ENCODE measurements at regions not wholly inside any gene's neighbourhood (a gene's known extent, or its start where the extent isn't known, plus 50 kb on each side); places are given as distances from the start of the nearest gene placed in this dataset.
"Not testable (repeated sequence)": the region's sequence is repeated elsewhere in the genome, so short reads cannot be mapped to it uniquely, and the experiment has no call there.

DNA sequence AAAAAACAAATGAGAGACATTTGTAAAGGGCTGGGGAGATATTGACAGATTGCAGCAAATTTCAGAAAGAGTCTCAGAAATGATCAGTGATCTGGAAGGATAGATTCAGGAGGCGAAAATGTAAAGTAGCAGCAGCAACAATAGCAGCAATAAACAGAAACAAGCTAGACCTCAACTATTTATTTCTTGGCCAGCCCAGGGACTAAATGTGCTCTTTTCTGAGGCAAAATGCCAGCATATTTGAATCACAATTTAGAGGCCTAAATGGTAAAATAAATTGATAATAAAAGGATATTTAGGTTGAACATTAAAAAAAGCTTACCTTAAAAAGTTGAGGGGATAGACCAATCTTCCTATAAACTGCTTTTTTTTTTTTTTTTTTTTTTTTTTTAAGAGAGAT, 134.6 kb upstream of the ITGB1 start:
- H3K4me1 ChIP-seq (ENCODE audit: control insufficient read depth, insufficient read depth, low read length) = peaks cover 2% of the 10 kb centered on the region
- H3K9me3 ChIP-seq (replicated peaks; ENCODE audit: control insufficient read depth, low read depth, low read length) = peaks cover 8% of the 10 kb centered on the region
- H3K4me3 ChIP-seq (ENCODE audit: low read length) = no peak overlapping the region
- no CpG with 5 or more reads among the region's 1 CpG for WGBS (ENCODE audit: insufficient coverage)
- no peaks in the 10 kb centered on the region for H3K27me3 ChIP-seq (ENCODE audit: control insufficient read depth, insufficient read depth, low read length)
- peak; percentile 68 for DNase-seq
- H3K27ac ChIP-seq (ENCODE audit: low read length) = no peak overlapping the region
- no peaks in the 10 kb centered on the region for H3K36me3 ChIP-seq (ENCODE audit: control insufficient read depth, insufficient read depth, low read length)

DNA sequence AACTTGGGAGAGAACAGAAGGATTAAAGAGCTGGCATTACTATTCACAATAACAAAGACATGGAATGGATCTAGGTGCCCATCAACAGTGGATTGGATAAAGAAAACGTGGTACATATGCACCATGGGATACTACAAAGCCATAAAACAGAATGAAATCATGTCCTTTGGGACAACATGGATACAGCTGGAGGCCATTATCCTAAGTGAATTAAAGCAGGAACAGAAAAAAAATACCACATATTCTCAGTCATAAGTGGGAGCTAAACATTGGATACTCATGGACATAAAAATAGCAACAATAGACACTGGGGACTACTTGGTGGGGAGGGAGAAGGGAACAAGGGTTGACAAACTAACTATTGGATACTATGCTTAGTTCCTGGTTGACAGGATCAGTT, 133.2 kb upstream of the ITGB1 start:
- Histone ChIP-seq H3K27ac (ENCODE audit: low read length) (no peak overlapping the region), H3K27me3 (ENCODE audit: control insufficient read depth, insufficient read depth, low read length) (no peaks in the 10 kb centered on the region), H3K36me3 (ENCODE audit: control insufficient read depth, insufficient read depth, low read length) (no peaks in the 10 kb centered on the region), H3K4me3 (ENCODE audit: low read length) (no peak overlapping the region), H3K4me1 (ENCODE audit: control insufficient read depth, insufficient read depth, low read length) (peaks cover 2% of the 10 kb centered on the region), H3K9me3 (replicated peaks; ENCODE audit: control insufficient read depth, low read depth, low read length) (peaks cover 8% of the 10 kb centered on the region)
- WGBS (ENCODE audit: insufficient coverage) = no CpG with 5 or more reads among the region's 1 CpG
- DNase-seq = peak; percentile 62

DNA sequence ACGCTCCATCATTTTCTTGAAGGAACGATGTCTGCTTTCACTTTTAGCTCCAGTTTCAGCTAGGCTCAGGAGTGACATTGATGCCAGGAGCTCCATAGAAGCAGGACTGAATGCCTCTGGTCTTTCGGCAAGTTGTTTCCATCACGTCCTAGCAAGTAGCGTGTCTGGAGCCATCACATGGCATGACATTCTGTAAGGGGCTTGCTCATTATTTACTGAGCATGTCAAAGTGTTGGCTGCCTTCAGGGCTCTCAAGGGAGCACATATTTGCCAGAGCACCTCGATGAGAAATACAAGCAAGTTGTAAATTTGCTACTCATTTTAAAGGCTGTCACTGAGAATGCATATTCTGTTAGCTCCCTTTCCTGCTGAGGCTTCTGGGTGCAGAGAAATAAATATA, 131.0 kb upstream of the ITGB1 start:
- Histone ChIP-seq H3K27ac (ENCODE audit: low read length) (no peak overlapping the region), H3K4me3 (ENCODE audit: low read length) (no peak overlapping the region), H3K4me1 (ENCODE audit: control insufficient read depth, insufficient read depth, low read length) (peaks cover 2% of the 10 kb centered on the region), H3K9me3 (replicated peaks; ENCODE audit: control insufficient read depth, low read depth, low read length) (no peaks in the 10 kb centered on the region), H3K36me3 (ENCODE audit: control insufficient read depth, insufficient read depth, low read length) (no peaks in the 10 kb centered on the region), H3K27me3 (ENCODE audit: control insufficient read depth, insufficient read depth, low read length) (no peaks in the 10 kb centered on the region)
- WGBS (ENCODE audit: insufficient coverage) = 86% methylated on average over 5 of the region's 6 CpGs
- DNase-seq = no peak

DNA sequence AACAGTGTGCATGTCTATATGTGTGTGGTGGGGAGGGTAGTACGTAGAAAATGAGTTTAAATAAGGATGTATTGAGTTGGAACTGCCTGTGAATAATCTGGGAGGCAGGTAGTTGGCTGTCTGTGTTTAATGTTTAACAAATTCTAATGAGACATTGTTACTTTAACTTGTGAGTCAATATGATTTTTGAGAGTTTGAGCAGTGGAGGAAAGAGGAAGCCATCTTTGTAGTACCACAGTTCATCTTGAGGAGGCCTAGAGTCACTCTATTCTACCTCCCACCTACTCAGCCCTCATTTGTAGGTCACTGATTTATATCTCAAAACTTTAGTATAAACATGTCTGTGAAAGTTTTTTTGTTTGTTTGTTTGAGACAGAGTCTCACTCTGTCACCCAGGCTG, 129.9 kb upstream of the ITGB1 start:
- DNase-seq = no peak
- no peak overlapping the region for H3K27ac ChIP-seq (ENCODE audit: low read length)
- 63% methylated on average over 1 of the region's 1 CpG for WGBS (ENCODE audit: insufficient coverage)
- H3K4me1 ChIP-seq (ENCODE audit: control insufficient read depth, insufficient read depth, low read length) = peaks cover 2% of the 10 kb centered on the region
- H3K4me3 ChIP-seq (ENCODE audit: low read length) = no peak overlapping the region
- no peaks in the 10 kb centered on the region for H3K27me3 ChIP-seq (ENCODE audit: control insufficient read depth, insufficient read depth, low read length)
- H3K9me3 ChIP-seq (replicated peaks; ENCODE audit: control insufficient read depth, low read depth, low read length) = no peaks in the 10 kb centered on the region
- no peaks in the 10 kb centered on the region for H3K36me3 ChIP-seq (ENCODE audit: control insufficient read depth, insufficient read depth, low read length)

DNA sequence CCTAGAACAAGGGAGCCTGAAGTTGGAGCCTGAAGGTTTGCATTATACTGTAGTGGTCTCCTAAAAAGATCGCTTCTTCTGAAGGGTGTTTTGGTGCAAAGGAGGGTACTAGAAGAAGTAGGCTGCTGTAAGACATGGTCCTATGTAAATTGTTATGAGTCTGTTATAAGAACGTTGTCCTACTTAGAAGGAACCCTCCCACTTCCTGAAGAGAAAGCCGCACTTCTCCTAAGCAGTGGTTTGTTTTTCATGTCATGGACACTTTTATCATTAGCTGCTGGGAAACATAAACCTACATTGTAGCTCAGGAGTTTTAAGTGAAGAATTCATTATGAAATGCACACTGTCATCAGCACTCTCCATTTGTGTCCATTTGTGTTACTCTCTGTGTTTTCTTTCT, 129.1 kb upstream of the ITGB1 start:
- DNase-seq = no peak
- WGBS (ENCODE audit: insufficient coverage) = no CpG with 5 or more reads among the region's 3 CpGs
- Histone ChIP-seq H3K36me3 (ENCODE audit: control insufficient read depth, insufficient read depth, low read length) (no peaks in the 10 kb centered on the region), H3K27ac (ENCODE audit: low read length) (no peak overlapping the region), H3K4me1 (ENCODE audit: control insufficient read depth, insufficient read depth, low read length) (peaks cover under 1% of the 10 kb centered on the region), H3K9me3 (replicated peaks; ENCODE audit: control insufficient read depth, low read depth, low read length) (no peaks in the 10 kb centered on the region), H3K27me3 (ENCODE audit: control insufficient read depth, insufficient read depth, low read length) (no peaks in the 10 kb centered on the region), H3K4me3 (ENCODE audit: low read length) (no peak overlapping the region)

DNA sequence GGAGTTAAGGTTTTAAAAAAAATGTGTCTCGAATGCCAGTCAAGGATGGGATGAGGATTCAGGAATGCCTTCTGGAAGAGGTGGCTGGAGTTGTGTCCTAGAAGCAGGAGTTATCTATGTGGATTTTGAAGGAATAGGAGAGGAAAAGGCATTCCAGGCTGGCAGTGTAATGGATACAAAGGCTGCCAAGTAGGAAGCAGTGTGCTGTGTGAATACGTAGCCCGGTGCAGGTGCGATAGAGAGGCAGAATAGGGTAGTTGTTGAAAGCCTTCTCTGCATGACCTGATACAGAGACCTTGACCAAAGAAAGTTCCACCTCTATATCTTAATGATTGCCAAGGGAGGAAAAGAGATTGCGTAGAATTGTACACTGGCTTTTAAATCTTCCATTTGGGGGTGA, 128.1 kb upstream of the ITGB1 start:
- Histone ChIP-seq H3K4me1 (ENCODE audit: control insufficient read depth, insufficient read depth, low read length) (no peaks in the 10 kb centered on the region), H3K27ac (ENCODE audit: low read length) (no peak overlapping the region), H3K9me3 (replicated peaks; ENCODE audit: control insufficient read depth, low read depth, low read length) (no peaks in the 10 kb centered on the region), H3K4me3 (ENCODE audit: low read length) (no peak overlapping the region), H3K27me3 (ENCODE audit: control insufficient read depth, insufficient read depth, low read length) (no peaks in the 10 kb centered on the region), H3K36me3 (ENCODE audit: control insufficient read depth, insufficient read depth, low read length) (no peaks in the 10 kb centered on the region)
- no peak for DNase-seq
- 92% methylated on average over 1 of the region's 5 CpGs for WGBS (ENCODE audit: insufficient coverage)

DNA sequence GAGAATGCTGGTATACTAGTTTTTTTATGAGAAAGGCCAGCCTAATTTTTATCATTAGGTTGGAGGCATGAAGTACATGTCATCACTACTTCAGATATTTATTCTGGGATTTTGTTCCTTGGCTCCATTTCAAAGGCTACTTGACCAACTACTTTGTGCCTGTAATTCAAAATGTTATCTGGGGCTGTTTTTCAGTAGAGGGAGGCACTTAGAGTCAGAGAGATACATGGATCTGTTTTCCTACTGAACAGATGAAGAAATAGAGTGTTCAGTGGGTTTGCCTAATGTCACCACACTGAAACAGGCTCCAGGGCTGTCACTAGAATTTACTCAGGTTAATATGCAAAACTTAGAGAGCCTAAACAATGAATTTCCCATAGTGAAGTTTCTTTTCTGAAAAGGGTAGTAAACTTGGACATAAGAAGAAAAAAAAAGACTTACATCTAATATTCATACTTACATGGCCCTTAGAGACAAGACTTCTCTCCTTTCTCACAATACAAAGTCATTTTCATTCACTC, 127.3 kb upstream of the ITGB1 start:
- H3K4me3 ChIP-seq (ENCODE audit: low read length) = no peak overlapping the region
- H3K27ac ChIP-seq (ENCODE audit: low read length) = no peak overlapping the region
- H3K27me3 ChIP-seq (ENCODE audit: control insufficient read depth, insufficient read depth, low read length) = no peaks in the 10 kb centered on the region
- H3K36me3 ChIP-seq (ENCODE audit: control insufficient read depth, insufficient read depth, low read length) = no peaks in the 10 kb centered on the region
- H3K4me1 ChIP-seq (ENCODE audit: control insufficient read depth, insufficient read depth, low read length) = no peaks in the 10 kb centered on the region
- DNase-seq = no peak
- H3K9me3 ChIP-seq (replicated peaks; ENCODE audit: control insufficient read depth, low read depth, low read length) = no peaks in the 10 kb centered on the region

DNA sequence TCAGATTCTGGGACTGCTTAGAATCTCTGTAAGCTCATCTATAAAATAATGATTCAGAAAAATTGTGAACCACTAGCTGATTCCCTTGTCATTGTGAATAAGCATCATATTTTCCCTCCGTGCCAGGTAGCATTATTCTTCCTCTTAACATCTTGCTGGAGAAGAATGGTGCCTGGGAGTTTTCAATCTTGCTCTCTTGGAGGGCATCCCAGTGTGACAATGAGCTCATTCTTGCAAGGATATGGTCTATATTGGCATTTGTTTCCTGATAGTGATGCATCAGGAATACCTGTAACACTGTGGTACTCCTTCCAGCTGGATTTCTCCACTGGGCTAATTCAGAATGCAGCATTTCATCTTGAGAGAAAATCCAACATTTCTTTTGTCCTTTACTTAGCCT, 126.4 kb upstream of the ITGB1 start:
- DNase-seq = no peak
- WGBS (ENCODE audit: insufficient coverage) = no CpG with 5 or more reads among the region's 1 CpG

DNA sequence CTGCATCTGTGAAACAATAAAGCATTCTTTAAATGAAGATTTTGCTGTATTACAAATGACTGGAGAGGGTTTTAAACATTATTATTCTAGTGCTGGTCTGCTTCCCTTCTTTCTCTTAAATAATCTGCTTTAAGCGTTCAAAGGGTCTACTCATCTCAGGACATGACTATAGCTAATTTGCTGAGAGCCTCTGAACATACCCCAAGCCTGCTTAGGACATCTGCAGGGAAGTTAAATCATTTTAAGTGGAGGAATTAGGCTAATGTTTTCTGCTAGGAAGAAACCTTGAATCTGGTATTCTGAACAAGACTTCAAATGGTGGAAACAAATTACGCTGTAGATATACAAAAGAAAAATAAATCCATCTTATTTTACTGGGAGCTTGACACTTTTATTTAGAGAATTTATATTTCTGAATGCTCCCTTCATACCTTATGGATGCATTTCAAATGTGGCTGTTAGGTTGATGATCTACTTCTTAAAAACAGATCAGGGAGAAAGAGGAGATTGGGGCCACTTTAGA, 124.4 kb upstream of the ITGB1 start:
- Histone ChIP-seq H3K4me3 (ENCODE audit: low read length) (no peak overlapping the region), H3K27me3 (ENCODE audit: control insufficient read depth, insufficient read depth, low read length) (no peaks in the 10 kb centered on the region), H3K4me1 (ENCODE audit: control insufficient read depth, insufficient read depth, low read length) (no peaks in the 10 kb centered on the region), H3K27ac (ENCODE audit: low read length) (no peak overlapping the region), H3K9me3 (replicated peaks; ENCODE audit: control insufficient read depth, low read depth, low read length) (peaks cover 2% of the 10 kb centered on the region), H3K36me3 (ENCODE audit: control insufficient read depth, insufficient read depth, low read length) (no peaks in the 10 kb centered on the region)
- DNase-seq = no peak
- no CpG with 5 or more reads among the region's 2 CpGs for whole genome bisulfite sequencing (ENCODE audit: insufficient coverage)

More for the DNA sequence above, 126.4 kb upstream of the ITGB1 start:
- H3K27me3 ChIP-seq (ENCODE audit: control insufficient read depth, insufficient read depth, low read length) = no peaks in the 10 kb centered on the region
- no peaks in the 10 kb centered on the region for H3K9me3 ChIP-seq (replicated peaks; ENCODE audit: control insufficient read depth, low read depth, low read length)
- H3K4me1 ChIP-seq (ENCODE audit: control insufficient read depth, insufficient read depth, low read length) = no peaks in the 10 kb centered on the region
- no peak overlapping the region for H3K4me3 ChIP-seq (ENCODE audit: low read length)
- no peak overlapping the region for H3K27ac ChIP-seq (ENCODE audit: low read length)
- no peaks in the 10 kb centered on the region for H3K36me3 ChIP-seq (ENCODE audit: control insufficient read depth, insufficient read depth, low read length)

DNA sequence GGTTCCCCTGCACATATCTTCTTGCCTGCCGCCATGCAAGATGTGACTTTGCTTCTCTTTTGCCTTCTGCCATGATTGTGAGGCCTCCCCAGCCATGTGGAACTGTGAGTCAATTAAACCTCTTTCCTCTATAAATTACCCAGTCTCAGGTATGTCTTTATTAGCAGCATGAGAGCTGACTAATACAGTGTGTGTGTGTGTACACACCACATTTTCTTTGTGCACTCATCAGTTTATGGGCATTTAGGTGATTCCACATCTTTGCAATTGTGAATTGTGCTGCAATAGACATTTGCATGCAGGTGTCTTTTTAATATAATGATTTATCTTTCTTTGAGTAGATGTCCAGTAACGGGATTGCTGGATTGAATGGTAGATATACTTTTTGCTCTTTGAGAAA, 122.4 kb upstream of the ITGB1 start:
- no CpG with 5 or more reads among the region's 2 CpGs for WGBS (ENCODE audit: insufficient coverage)

DNA sequence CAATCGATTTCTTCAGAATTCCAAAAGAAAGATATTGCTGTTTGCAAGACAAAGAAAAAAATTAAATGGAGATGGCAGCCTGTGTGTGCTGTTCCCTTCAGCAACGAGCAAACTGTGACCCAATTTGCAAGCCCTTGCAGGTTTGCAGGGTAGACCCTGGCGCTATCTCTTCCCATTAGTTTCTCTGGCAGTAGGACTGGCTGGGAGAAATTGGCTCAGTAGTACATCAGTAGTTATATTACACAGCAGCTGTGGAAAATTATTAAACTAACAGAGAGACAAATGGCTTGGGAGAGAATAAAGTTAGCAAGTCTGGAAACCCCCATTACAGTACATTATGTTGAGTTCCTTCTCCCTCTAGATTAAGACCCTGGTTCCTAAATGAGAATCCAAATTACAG, 116.4 kb upstream of the ITGB1 start:
- DNase-seq = peak; percentile 80
- Histone ChIP-seq H3K27me3 (ENCODE audit: control insufficient read depth, insufficient read depth, low read length) (no peaks in the 10 kb centered on the region), H3K36me3 (ENCODE audit: control insufficient read depth, insufficient read depth, low read length) (no peaks in the 10 kb centered on the region), H3K9me3 (replicated peaks; ENCODE audit: control insufficient read depth, low read depth, low read length) (peaks cover 4% of the 10 kb centered on the region), H3K4me1 (ENCODE audit: control insufficient read depth, insufficient read depth, low read length) (peaks cover 10% of the 10 kb centered on the region), H3K27ac (ENCODE audit: low read length) (peak overlapping the region; percentile 47), H3K4me3 (ENCODE audit: low read length) (no peak overlapping the region)
- 57% methylated on average over 1 of the region's 3 CpGs for WGBS (ENCODE audit: insufficient coverage)

More for the DNA sequence above, 122.4 kb upstream of the ITGB1 start:
- not testable (repeated sequence) for H3K9me3 ChIP-seq (replicated peaks; ENCODE audit: control insufficient read depth, low read depth, low read length); H3K4me1 ChIP-seq (ENCODE audit: control insufficient read depth, insufficient read depth, low read length); DNase-seq; H3K36me3 ChIP-seq (ENCODE audit: control insufficient read depth, insufficient read depth, low read length); H3K27me3 ChIP-seq (ENCODE audit: control insufficient read depth, insufficient read depth, low read length); H3K27ac ChIP-seq (ENCODE audit: low read length); H3K4me3 ChIP-seq (ENCODE audit: low read length)

Data from muscle of leg (tissue), 3 donors.